Erythroblast (primary cell): ENCODE measurements at regions not wholly inside any gene's neighbourhood (a gene's known extent, or its start where the extent isn't known, plus 50 kb on each side); places are given as distances from the start of the nearest gene placed in this dataset.

ENCODE experiments used
- GATA1 ChIP-seq: IDR thresholded peaks from 2 replicates; pipeline ENCODE4 v1.6.1; 2011; ENCODE audit warnings: low read depth, mild to moderate bottlenecking, control low read depth, low read length, moderate library complexity
- POLR2A ChIP-seq: IDR thresholded peaks from 2 replicates; pipeline ENCODE4 v1.6.1; 2011; ENCODE audit warnings: mild to moderate bottlenecking, low read length

DNA sequence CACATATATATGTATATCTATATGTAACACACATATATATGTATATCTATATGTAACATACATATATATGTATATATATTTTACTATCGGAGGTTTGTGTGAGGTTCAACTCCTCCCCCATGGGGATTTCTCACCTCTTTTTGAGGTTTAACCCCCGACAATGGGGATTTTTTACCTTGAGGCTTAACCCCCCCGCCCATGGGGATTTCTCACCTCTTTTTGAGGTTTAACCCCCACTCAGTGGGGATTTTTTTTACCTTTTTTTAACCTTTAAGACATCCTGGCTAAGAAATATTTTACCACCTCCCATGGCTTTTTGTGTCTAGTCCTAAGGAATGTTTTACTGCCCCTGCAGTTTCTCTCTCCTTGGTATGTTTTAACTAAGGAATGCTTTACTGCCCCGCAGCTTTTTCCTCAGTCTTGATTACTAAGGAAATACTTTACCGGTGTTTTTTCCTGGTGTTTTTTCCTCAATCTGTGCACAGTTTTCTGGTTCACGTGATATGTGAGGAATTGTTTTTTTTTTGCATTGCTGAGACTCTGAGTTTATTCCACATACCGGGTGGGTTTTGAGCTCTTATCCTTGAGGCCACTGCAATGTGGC lies 185.2 kb downstream of the KLF13 start:
- no peak for TF ChIP-seq POLR2A
- no peak for TF ChIP-seq GATA1
